ENCODE measurements at regions not wholly inside any gene's neighbourhood (a gene's known extent, or its start where the extent isn't known, plus 50 kb on each side); places are given as distances from the start of the nearest gene placed in this dataset.

DNA sequence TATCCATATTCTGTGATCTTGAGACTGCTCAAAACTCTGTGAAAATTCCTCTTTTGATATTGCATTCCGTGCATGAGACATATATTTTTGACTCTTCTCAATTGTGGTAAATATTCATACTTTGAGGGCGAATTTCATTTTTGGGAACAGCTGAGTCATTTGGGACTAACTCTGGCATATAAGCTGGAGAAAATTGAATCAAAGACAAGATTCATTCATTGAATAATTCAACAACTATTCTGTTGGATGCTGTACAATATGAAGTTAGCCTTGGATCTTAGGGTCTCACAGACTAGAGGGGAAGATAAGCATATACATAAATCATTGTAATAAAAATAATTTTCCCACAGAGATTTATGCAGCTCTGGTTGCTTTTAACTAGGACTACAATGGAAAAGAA lies 183.2 kb upstream of the NEBL start:
- TF ChIP-seq REST (IDR thresholded peaks at IDR 0.05; ENCODE audit: low read depth): no peak
- no peak for TF ChIP-seq EP300 (IDR thresholded peaks at IDR 0.05; ENCODE audit: borderline replicate concordance)
- no peak for TF ChIP-seq TEAD4 (IDR thresholded peaks at IDR 0.05)
- TF ChIP-seq CREB1 (IDR thresholded peaks at IDR 0.05; ENCODE audit: low read depth): no peak
- no peak for TF ChIP-seq CEBPB (IDR thresholded peaks at IDR 0.05)
- no peak for TF ChIP-seq YY1 (IDR thresholded peaks at IDR 0.05; ENCODE audit: low read depth)
- TF ChIP-seq RAD21 (IDR thresholded peaks at IDR 0.05; ENCODE audit: low read depth): no peak
- no peak for TF ChIP-seq FOXM1 (IDR thresholded peaks at IDR 0.05; ENCODE audit: borderline replicate concordance, low read depth)
- TF ChIP-seq TAF1 (IDR thresholded peaks at IDR 0.05; ENCODE audit: low read depth): no peak
- TF ChIP-seq, protein P1, sequence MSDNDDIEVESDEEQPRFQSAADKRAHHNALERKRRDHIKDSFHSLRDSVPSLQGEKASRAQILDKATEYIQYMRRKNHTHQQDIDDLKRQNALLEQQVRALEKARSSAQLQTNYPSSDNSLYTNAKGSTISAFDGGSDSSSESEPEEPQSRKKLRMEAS (IDR thresholded peaks at IDR 0.05): no peak
- no peak for TF ChIP-seq ZBTB7A (IDR thresholded peaks at IDR 0.05; ENCODE audit: low read depth)
- no peak for TF ChIP-seq USF1 (IDR thresholded peaks at IDR 0.05)

Data from Ishikawa (cell line).